ENCODE measurements at regions not wholly inside any gene's neighbourhood (a gene's known extent, or its start where the extent isn't known, plus 50 kb on each side); places are given as distances from the start of the nearest gene placed in this dataset.

DNA sequence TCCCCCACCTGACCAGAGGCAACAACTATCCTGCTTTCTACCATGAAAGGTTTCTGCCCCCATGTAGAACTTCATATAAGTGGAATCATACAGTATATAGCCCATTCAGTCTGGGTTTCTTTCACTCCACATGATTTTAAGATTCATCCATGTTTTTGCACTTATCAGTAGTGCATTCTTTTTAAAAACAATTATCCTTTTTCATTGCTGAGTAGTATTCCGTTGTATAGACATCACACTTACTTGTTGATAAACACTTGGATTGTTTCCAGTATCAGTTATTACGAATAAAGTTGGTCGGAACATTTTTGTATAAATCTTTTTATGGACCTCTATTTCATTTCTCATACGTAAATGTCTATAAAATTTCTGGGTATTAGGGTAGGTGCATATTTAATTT, 68.7 kb downstream of the CYCS start:
- TF ChIP-seq, protein P1, sequence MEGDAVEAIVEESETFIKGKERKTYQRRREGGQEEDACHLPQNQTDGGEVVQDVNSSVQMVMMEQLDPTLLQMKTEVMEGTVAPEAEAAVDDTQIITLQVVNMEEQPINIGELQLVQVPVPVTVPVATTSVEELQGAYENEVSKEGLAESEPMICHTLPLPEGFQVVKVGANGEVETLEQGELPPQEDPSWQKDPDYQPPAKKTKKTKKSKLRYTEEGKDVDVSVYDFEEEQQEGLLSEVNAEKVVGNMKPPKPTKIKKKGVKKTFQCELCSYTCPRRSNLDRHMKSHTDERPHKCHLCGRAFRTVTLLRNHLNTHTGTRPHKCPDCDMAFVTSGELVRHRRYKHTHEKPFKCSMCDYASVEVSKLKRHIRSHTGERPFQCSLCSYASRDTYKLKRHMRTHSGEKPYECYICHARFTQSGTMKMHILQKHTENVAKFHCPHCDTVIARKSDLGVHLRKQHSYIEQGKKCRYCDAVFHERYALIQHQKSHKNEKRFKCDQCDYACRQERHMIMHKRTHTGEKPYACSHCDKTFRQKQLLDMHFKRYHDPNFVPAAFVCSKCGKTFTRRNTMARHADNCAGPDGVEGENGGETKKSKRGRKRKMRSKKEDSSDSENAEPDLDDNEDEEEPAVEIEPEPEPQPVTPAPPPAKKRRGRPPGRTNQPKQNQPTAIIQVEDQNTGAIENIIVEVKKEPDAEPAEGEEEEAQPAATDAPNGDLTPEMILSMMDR (conservative IDR thresholded peaks at IDR 0.05) = no peak
- no peak for TF ChIP-seq ZFX (IDR thresholded peaks at IDR 0.05)

Data from C4-2B (cell line).